Naive thymus-derived CD4-positive, alpha-beta T cell (primary cell): ENCODE measurements at regions not wholly inside any gene's neighbourhood (a gene's known extent, or its start where the extent isn't known, plus 50 kb on each side); places are given as distances from the start of the nearest gene placed in this dataset.
"Not testable (repeated sequence)": the region's sequence is repeated elsewhere in the genome, so short reads cannot be mapped to it uniquely, and the experiment has no call there.

ENCODE experiments used
- ATAC-seq: fragments of 150-1000 bp; cut with Tn5 transposase; 2 replicates; pipeline ENCODE4 v1.10.0; 2021; ENCODE audit warnings: mild to moderate bottlenecking, moderate library complexity
- CTCF ChIA-PET: fragments of 350-600 bp; sonication (Branson Sonifier 250); formaldehyde crosslinking; loops from one replicate; lab custom pipeline; 2021; ENCODE audit warnings: antibody characterized with exemption; lab: Charles Lee
- POLR2A ChIA-PET: fragments of 350-600 bp; sonication (Branson Sonifier 250); formaldehyde crosslinking; loops from one replicate; lab custom pipeline; 2021; ENCODE audit warnings: antibody characterized with exemption, inconsistent platforms; lab: Charles Lee
- DNase-seq, 9 donors: peaks; one replicate each; pipeline versions ENCODE4 v3.0.0 to v3.0.0-alpha.2; 2020 to 2022; ENCODE audit warnings: mixed read lengths in 1 of 9
- H3K27ac ChIP-seq: one replicate; pipeline ENCODE4 v1.7.0; 2013; ENCODE audit warnings: mild to moderate bottlenecking, low read depth, low read length, moderate library complexity
- H3K27me3 ChIP-seq, 2 donors: one replicate each; pipeline ENCODE4 v1.7.0; 2013; ENCODE audit warnings: low read length in 2 of 2, mild to moderate bottlenecking in 2 of 2, moderate library complexity in 2 of 2; ENCODE audit not compliant: control insufficient read depth in 2 of 2, insufficient read depth in 2 of 2
- H3K36me3 ChIP-seq, 3 experiments: 1 replicate in 2 of 3; 2 replicates in 1 of 3; pipeline ENCODE4 v1.7.0; 2013; ENCODE audit warnings: low read length in 3 of 3, mild to moderate bottlenecking in 3 of 3, moderate library complexity in 1 of 3; ENCODE audit not compliant: insufficient read depth in 3 of 3, control insufficient read depth in 2 of 3
- H3K4me1 ChIP-seq, 2 donors: one replicate each; pipeline ENCODE4 v1.7.0; 2013; ENCODE audit warnings: low read length in 2 of 2, mild to moderate bottlenecking in 2 of 2, moderate library complexity in 1 of 2; ENCODE audit not compliant: control insufficient read depth in 2 of 2, insufficient read depth in 2 of 2
- H3K4me3 ChIP-seq: 2 replicates; pipeline ENCODE4 v1.7.0; 2013; ENCODE audit warnings: mild to moderate bottlenecking, low read length
- H3K9me3 ChIP-seq, 3 experiments: 1 replicate in 2 of 3; 2 replicates in 1 of 3; pipeline ENCODE4 v1.7.0; 2013; ENCODE audit warnings: low read length in 3 of 3; ENCODE audit not compliant: control insufficient read depth in 2 of 3
- H3K27ac Mint-ChIP-seq, 9 donors: one replicate each; pipeline ENCODE4 v1.8.0; 2020 to 2022; ENCODE audit warnings: mixed read lengths in 9 of 9, mild to moderate bottlenecking in 8 of 9, moderate library complexity in 5 of 9, inconsistent platforms in 2 of 9
- H3K27me3 Mint-ChIP-seq, 5 donors: one replicate each; pipeline ENCODE4 v1.8.0; 2021 to 2022; ENCODE audit warnings: mixed read lengths in 5 of 5, mild to moderate bottlenecking in 1 of 5
- H3K36me3 Mint-ChIP-seq, 5 donors: one replicate each; pipeline ENCODE4 v1.8.0; 2020 to 2022; ENCODE audit warnings: mixed read lengths in 5 of 5, mild to moderate bottlenecking in 3 of 5, inconsistent platforms in 1 of 5
- H3K4me1 Mint-ChIP-seq, 7 donors: one replicate each; pipeline ENCODE4 v1.8.0; 2020 to 2022; ENCODE audit warnings: mixed read lengths in 7 of 7, mild to moderate bottlenecking in 3 of 7, inconsistent platforms in 1 of 7
- H3K4me3 Mint-ChIP-seq, 10 donors: one replicate each; pipeline ENCODE4 v1.8.0; 2020 to 2022; ENCODE audit warnings: mild to moderate bottlenecking in 10 of 10, mixed read lengths in 10 of 10, moderate library complexity in 6 of 10, inconsistent platforms in 2 of 10
- H3K9me3 Mint-ChIP-seq, 11 donors: one replicate each; pipeline ENCODE4 v1.8.0; 2020 to 2022; ENCODE audit warnings: mixed read lengths in 11 of 11, mild to moderate bottlenecking in 4 of 11, inconsistent platforms in 1 of 11, moderate library complexity in 1 of 11
- intact Hi-C, 2 donors: fragments of 100-400 bp; cut with micrococcal nuclease; formaldehyde crosslinking; loops; one replicate each; pipeline ENCODE4 v1.15.1; 2023

DNA sequence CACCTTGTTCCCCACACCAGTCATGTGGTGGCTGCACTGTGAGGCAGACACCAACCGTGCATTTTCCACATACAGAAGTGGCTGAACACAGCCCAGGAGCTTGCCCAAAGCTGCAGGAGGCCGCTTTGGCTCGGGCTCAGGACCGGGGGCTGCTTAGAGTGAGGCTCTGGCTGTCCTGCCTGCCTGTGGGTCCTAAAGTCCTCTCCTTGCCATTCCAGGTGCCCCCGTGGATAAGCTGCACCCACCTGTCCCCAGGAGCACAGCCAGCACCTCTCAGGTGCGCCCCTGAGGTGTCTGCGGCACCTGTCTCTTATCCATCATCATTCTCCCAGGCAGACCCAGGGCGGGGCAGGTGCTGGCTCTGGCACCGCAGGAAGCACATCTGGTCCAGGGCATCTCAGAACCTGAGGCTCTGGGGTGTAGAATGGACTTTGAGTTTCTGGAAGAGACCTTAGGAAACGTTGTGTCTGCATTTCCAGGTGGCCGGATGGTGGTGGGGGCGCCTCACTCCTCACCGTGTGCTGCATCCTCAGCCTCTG lies 180.5 kb upstream of the ZNF469 start:
- no peaks in the 10 kb centered on the region for H3K4me1 Mint-ChIP-seq
- ATAC-seq (no peak), DNase-seq (no peak)
- peaks cover 0 to 10% (median 0%) of the 10 kb centered on the region in 5 donors for H3K27me3 Mint-ChIP-seq
- no peak overlapping the region for H3K4me3 Mint-ChIP-seq
- H3K9me3 Mint-ChIP-seq: peaks cover 0 to 3% (median 0%) of the 10 kb centered on the region in 11 donors
- H3K36me3 Mint-ChIP-seq: no peaks in the 10 kb centered on the region
- intact Hi-C loops: no loop called here
- ChIA-PET POLR2A (no interaction called here), CTCF (no interaction called here)
- Histone ChIP-seq H3K27me3 (no peaks in the 10 kb centered on the region), H3K4me3 (no peak overlapping the region), H3K27ac (no peak overlapping the region), H3K36me3 (no peaks in the 10 kb centered on the region), H3K9me3 (no peaks in the 10 kb centered on the region), H3K4me1 (no peaks in the 10 kb centered on the region)
- H3K27ac Mint-ChIP-seq: no peak overlapping the region

DNA sequence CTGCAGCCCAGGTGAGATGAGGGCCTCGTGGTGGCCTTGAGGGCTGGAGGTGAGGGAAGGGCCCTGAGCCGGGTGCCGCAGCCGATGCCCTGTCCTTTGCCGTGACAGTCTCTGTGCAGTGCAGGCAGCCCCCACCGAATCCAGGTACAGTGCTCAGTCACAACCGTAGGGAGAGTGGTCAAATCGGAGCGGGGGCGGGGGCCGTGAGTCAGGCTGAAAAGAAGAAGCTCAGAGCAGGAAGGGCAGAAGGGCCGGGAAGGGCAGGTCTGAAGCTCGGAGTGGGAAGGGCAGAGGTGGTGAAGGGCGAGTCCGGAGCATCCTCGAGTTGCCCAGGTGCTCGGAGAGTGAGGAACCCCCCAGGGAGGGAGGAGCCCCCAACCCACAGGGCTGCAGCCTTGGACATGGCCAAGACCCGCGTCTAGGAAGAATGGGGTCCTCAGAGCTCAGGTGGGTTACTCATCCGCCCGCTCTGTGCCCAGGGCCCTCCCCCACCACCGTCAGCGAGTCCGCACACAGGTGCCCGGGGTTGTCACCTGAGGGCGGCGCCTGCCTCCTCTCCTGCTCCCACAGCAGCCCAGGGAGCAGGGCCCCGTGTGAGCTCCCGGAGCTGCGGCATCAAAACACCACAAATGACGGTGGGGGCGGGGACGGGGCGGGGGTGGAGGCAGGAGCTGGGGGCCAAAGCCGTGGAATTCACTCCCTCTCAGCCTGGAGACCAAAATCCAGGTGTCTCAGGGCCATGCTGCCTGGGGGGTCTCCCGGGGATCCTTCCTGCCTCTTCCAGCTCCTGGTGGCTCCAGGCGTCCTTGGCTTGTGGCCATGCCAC lies 179.7 kb upstream of the ZNF469 start:
- H3K27me3 ChIP-seq, H3K27ac Mint-ChIP-seq, POLR2A ChIA-PET, ATAC-seq, H3K4me3 Mint-ChIP-seq, H3K4me1 ChIP-seq, intact Hi-C loops, H3K36me3 Mint-ChIP-seq, DNase-seq, H3K9me3 Mint-ChIP-seq, H3K27ac ChIP-seq, H3K27me3 Mint-ChIP-seq, H3K36me3 ChIP-seq, H3K9me3 ChIP-seq, CTCF ChIA-PET, H3K4me3 ChIP-seq, H3K4me1 Mint-ChIP-seq: not testable (repeated sequence)

GRCh38 chr16:88204131-88205110 lies 178.3 kb upstream of the ZNF469 start:
- DNase-seq, H3K36me3 Mint-ChIP-seq, H3K4me3 ChIP-seq, H3K27me3 ChIP-seq, H3K27me3 Mint-ChIP-seq, H3K27ac Mint-ChIP-seq, H3K9me3 ChIP-seq, H3K4me1 Mint-ChIP-seq, ATAC-seq, intact Hi-C loops, POLR2A ChIA-PET, H3K4me3 Mint-ChIP-seq, H3K27ac ChIP-seq, H3K4me1 ChIP-seq, H3K36me3 ChIP-seq, H3K9me3 Mint-ChIP-seq: not testable (repeated sequence)
- CTCF ChIA-PET: interaction anchor here (0.6 kb wide), 1 partner anchor 138 kb away, joined by 3 read pairs; no protein-coding TSS in a partner anchor

- H3K27ac Mint-ChIP-seq, H3K4me3 ChIP-seq, intact Hi-C loops: not testable (repeated sequence)
Measured at GRCh38 chr16:88205482-88205881, 177.3 kb upstream of the ZNF469 start.

GRCh38 chr16:88206006-88206405 lies 176.8 kb upstream of the ZNF469 start:
- H3K27ac Mint-ChIP-seq, POLR2A ChIA-PET, CTCF ChIA-PET, H3K4me3 ChIP-seq, H3K4me1 Mint-ChIP-seq, H3K4me3 Mint-ChIP-seq, H3K4me1 ChIP-seq, H3K36me3 ChIP-seq, ATAC-seq, H3K9me3 ChIP-seq, H3K27ac ChIP-seq, H3K36me3 Mint-ChIP-seq, intact Hi-C loops, H3K27me3 ChIP-seq, H3K27me3 Mint-ChIP-seq: not testable (repeated sequence)
- H3K9me3 Mint-ChIP-seq: peaks cover 0 to 10% (median 5%) of the 10 kb centered on the region in 11 donors
- DNase-seq: peak in 1 of 9 donors; percentile 3

More at GRCh38 chr16:88205482-88205881, 177.3 kb upstream of the ZNF469 start:
- DNase-seq, CTCF ChIA-PET, H3K27me3 ChIP-seq, H3K27me3 Mint-ChIP-seq, H3K36me3 ChIP-seq, H3K4me1 Mint-ChIP-seq, H3K4me1 ChIP-seq, ATAC-seq, H3K36me3 Mint-ChIP-seq, POLR2A ChIA-PET, H3K4me3 Mint-ChIP-seq, H3K27ac ChIP-seq, H3K9me3 ChIP-seq: not testable (repeated sequence)
- H3K9me3 Mint-ChIP-seq: peaks cover 0 to 10% (median 5%) of the 10 kb centered on the region in 11 donors

GRCh38 chr16:88206516-88206915 lies 176.2 kb upstream of the ZNF469 start:
- H3K36me3 Mint-ChIP-seq, H3K27ac Mint-ChIP-seq, H3K27me3 ChIP-seq, H3K9me3 ChIP-seq, POLR2A ChIA-PET, intact Hi-C loops, CTCF ChIA-PET, H3K4me3 Mint-ChIP-seq, H3K4me3 ChIP-seq, ATAC-seq, H3K27ac ChIP-seq, H3K4me1 ChIP-seq, H3K4me1 Mint-ChIP-seq, H3K36me3 ChIP-seq, H3K27me3 Mint-ChIP-seq: not testable (repeated sequence)
- DNase-seq: peak in 1 of 9 donors; percentile 9
- H3K9me3 Mint-ChIP-seq: peaks cover 0 to 10% (median 5%) of the 10 kb centered on the region in 11 donors
